ENCODE measurements at regions not wholly inside any gene's neighbourhood (a gene's known extent, or its start where the extent isn't known, plus 50 kb on each side); places are given as distances from the start of the nearest gene placed in this dataset.

GRCh38 chr2:120606280-120606679 is 129.4 kb upstream of the GLI2 start:
- Histone ChIP-seq H3K9me3 (ENCODE audit: control insufficient read depth, low read depth, low read length) (no peaks in the 10 kb centered on the region), H3K23ac (ENCODE audit: insufficient read length, low read depth, low read length) (no peak overlapping the region), H3K4me2 (ENCODE audit: insufficient read depth, insufficient read length, low read length) (no peak overlapping the region), H3K18ac (ENCODE audit: insufficient read length, low read depth, low read length) (no peak overlapping the region), H2BK120ac (ENCODE audit: low read depth, low read length, poor library complexity, severe bottlenecking) (no peak overlapping the region), H4K91ac (ENCODE audit: insufficient read length, low read depth, low read length) (no peak overlapping the region), H3K14ac (ENCODE audit: insufficient read depth, low read length) (peak overlapping the region; percentile 10; the same call in 1 of the 2 replicates), H3K79me1 (ENCODE audit: insufficient read depth, low read depth, low read length, poor library complexity, severe bottlenecking) (no peaks in the 10 kb centered on the region), H3K23me2 (ENCODE audit: insufficient read length, low read depth, low read length, poor library complexity, severe bottlenecking) (no peaks in the 10 kb centered on the region), H2AK5ac (ENCODE audit: insufficient read length, low read length) (no peak overlapping the region), H3K4ac (ENCODE audit: low read depth, low read length) (no peak overlapping the region), H4K8ac (replicated peaks; ENCODE audit: insufficient read length, low read depth, low read length) (no peak overlapping the region), H3K9ac (ENCODE audit: extremely low read depth, insufficient read length, low read length) (no peak overlapping the region), H3T11ph (ENCODE audit: low read length) (no peak overlapping the region), H2BK20ac (ENCODE audit: low read depth, low read length, poor library complexity, severe bottlenecking) (no peak overlapping the region), H2BK12ac (ENCODE audit: insufficient read length, low read depth, low read length) (no peak overlapping the region), H4K20me1 (ENCODE audit: control insufficient read depth, insufficient read depth, insufficient read length) (no peaks in the 10 kb centered on the region), H3K56ac (ENCODE audit: insufficient read length, low read depth, low read length) (no peak overlapping the region), H4K5ac (ENCODE audit: insufficient read length, low read depth, low read length) (no peak overlapping the region), H2BK15ac (ENCODE audit: low read depth, low read length) (no peak overlapping the region), H3K27me3 (ENCODE audit: insufficient read depth, low read length) (no peaks in the 10 kb centered on the region), H2AFZ (ENCODE audit: low read length) (no peak overlapping the region), H3K4me1 (ENCODE audit: insufficient read depth, low read length) (peaks cover 3% of the 10 kb centered on the region; the same call in 1 of the 2 replicates), H2BK5ac (ENCODE audit: insufficient read length, low read length) (no peak overlapping the region), H3K27ac (ENCODE audit: insufficient read length, low read depth, low read length) (no peak overlapping the region), H3K79me2 (ENCODE audit: insufficient read depth, low read length) (no peaks in the 10 kb centered on the region)
- H3K27ac Mint-ChIP-seq, result no peak overlapping the region
- H3K9me3 Mint-ChIP-seq, result no peaks in the 10 kb centered on the region
- H3K36me3 Mint-ChIP-seq (ENCODE audit: insufficient read depth in 1 of 3, low read depth in 3 of 3), result no peaks in the 10 kb centered on the region
- no CpG with 5 or more reads among the region's 12 CpGs for WGBS (ENCODE audit: extremely low coverage, insufficient read length, low lambda C conversion rate)
- no peak overlapping the region for H3K4me3 Mint-ChIP-seq
- peaks cover 29 to 32% of the 10 kb centered on the region in 2 experiments for H3K4me1 Mint-ChIP-seq
- DNase-seq, result no peak
- no peak for TF ChIP-seq CTCF (conservative IDR thresholded peaks at IDR 0.05)
- H3K27me3 Mint-ChIP-seq (ENCODE audit: low read depth), result peaks cover 77% of the 10 kb centered on the region

Measured in H9 (cell line).